ENCODE measurements at regions not wholly inside any gene's neighbourhood (a gene's known extent, or its start where the extent isn't known, plus 50 kb on each side); places are given as distances from the start of the nearest gene placed in this dataset.

DNA sequence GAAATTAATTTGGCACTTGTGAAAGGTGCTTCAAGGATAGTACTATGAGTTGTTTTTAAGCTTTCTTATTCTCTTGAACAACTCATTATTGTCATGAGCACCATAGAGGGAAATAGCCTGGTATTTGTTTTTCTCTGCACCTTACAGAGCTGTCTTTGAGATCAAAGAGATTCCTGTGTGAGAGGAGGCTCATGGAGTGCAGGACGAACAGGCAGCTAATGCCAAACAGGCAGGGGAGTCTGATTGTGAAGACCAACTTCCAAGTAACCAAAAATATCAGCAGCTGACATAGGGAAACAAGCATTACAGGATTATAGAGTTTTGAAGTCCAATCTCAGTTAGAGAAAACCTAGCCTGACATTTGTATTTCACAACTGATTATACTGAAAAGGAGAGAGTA lies 110.6 kb upstream of the TENT5A start:
- no peaks in the 10 kb centered on the region for H3K9me3 ChIP-seq
- WGBS, 2 donors = 22 to 42% methylated on average over 1 of the region's 1 CpG
- H3K4me3 ChIP-seq = no peak overlapping the region
- H3K36me3 ChIP-seq = no peaks in the 10 kb centered on the region
- no peaks in the 10 kb centered on the region for H3K4me1 ChIP-seq
- ATAC-seq (ENCODE audit: low FRiP score in 2 of 2) (no peak), DNase-seq (no peak)
- no peak for TF ChIP-seq POLR2A (IDR thresholded peaks at IDR 0.05)
- TF ChIP-seq EP300 (IDR thresholded peaks at IDR 0.05) = no peak
- TF ChIP-seq, protein P1, sequence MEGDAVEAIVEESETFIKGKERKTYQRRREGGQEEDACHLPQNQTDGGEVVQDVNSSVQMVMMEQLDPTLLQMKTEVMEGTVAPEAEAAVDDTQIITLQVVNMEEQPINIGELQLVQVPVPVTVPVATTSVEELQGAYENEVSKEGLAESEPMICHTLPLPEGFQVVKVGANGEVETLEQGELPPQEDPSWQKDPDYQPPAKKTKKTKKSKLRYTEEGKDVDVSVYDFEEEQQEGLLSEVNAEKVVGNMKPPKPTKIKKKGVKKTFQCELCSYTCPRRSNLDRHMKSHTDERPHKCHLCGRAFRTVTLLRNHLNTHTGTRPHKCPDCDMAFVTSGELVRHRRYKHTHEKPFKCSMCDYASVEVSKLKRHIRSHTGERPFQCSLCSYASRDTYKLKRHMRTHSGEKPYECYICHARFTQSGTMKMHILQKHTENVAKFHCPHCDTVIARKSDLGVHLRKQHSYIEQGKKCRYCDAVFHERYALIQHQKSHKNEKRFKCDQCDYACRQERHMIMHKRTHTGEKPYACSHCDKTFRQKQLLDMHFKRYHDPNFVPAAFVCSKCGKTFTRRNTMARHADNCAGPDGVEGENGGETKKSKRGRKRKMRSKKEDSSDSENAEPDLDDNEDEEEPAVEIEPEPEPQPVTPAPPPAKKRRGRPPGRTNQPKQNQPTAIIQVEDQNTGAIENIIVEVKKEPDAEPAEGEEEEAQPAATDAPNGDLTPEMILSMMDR (IDR thresholded peaks at IDR 0.05) = no peak
- no peak for TF ChIP-seq POLR2AphosphoS5 (IDR thresholded peaks at IDR 0.05)
- H3K27ac ChIP-seq = no peak overlapping the region
- no peaks in the 10 kb centered on the region for H3K27me3 ChIP-seq

DNA sequence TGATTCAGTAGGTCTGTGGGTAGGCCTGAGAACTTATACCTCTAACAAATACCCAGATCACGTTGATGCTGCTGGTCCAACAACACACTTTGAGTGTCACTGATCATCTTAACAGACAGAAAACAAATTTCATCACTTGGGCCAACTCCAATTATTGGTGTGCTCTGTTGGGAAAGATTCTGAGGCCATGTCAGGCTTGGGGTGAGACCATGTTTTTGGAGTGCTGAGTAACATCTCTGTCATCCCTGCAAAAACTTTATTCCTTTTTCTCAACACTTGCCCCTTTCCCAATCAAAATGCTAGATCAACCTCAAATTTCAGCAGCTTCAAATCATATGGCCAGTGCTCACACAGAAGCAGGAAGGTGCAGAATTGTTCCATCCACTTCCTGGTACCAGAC lies 108.8 kb upstream of the TENT5A start:
- no peaks in the 10 kb centered on the region for H3K9me3 ChIP-seq
- H3K4me1 ChIP-seq = no peaks in the 10 kb centered on the region
- no peak for TF ChIP-seq POLR2AphosphoS5 (IDR thresholded peaks at IDR 0.05)
- TF ChIP-seq, protein P1 (IDR thresholded peaks at IDR 0.05) = no peak
- no peak for TF ChIP-seq POLR2A (IDR thresholded peaks at IDR 0.05)
- no peak for TF ChIP-seq EP300 (IDR thresholded peaks at IDR 0.05)
- no peak overlapping the region for H3K27ac ChIP-seq
- no peaks in the 10 kb centered on the region for H3K36me3 ChIP-seq
- DNase-seq (no peak), ATAC-seq (ENCODE audit: low FRiP score in 2 of 2) (no peak)
- H3K27me3 ChIP-seq = no peaks in the 10 kb centered on the region
- 75 to 88% methylated on average over 1 of the region's 1 CpG for WGBS, 2 donors
- no peak overlapping the region for H3K4me3 ChIP-seq

DNA sequence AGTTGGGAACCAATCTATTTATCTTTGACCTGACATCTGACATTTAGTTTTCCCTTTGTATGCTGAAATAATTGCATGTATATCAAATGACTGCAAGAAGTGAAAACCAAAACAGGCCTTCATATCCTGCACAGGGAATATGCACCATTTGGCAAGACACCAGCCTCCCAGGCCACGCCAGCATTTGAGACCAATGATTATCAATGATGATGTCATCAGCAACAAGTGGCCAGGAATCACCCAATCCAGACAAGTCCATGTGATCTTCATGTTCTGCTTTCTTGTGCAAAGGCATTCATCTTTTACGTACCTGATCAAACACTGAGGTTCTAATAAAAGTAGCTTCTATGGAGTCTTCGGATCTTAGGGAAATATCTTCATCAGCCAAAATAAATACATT lies 107.4 kb upstream of the TENT5A start:
- Histone ChIP-seq H3K4me1 (no peaks in the 10 kb centered on the region), H3K36me3 (no peaks in the 10 kb centered on the region), H3K9me3 (no peaks in the 10 kb centered on the region), H3K4me3 (no peak overlapping the region), H3K27me3 (no peaks in the 10 kb centered on the region), H3K27ac (no peak overlapping the region)
- DNase-seq (no peak), ATAC-seq (ENCODE audit: low FRiP score in 2 of 2) (no peak)
- 73 to 90% methylated on average over 3 of the region's 3 CpGs for WGBS, 2 donors
- TF ChIP-seq, protein P1 (IDR thresholded peaks at IDR 0.05) = no peak
- no peak for TF ChIP-seq EP300 (IDR thresholded peaks at IDR 0.05)
- TF ChIP-seq POLR2A (IDR thresholded peaks at IDR 0.05) = no peak
- TF ChIP-seq POLR2AphosphoS5 (IDR thresholded peaks at IDR 0.05) = no peak

GRCh38 chr6:81857812-81858211 lies 105.3 kb upstream of the TENT5A start:
- no peak overlapping the region for H3K4me3 ChIP-seq
- TF ChIP-seq POLR2AphosphoS5 (IDR thresholded peaks at IDR 0.05) = no peak
- TF ChIP-seq POLR2A (IDR thresholded peaks at IDR 0.05) = no peak
- no peak for TF ChIP-seq EP300 (IDR thresholded peaks at IDR 0.05)
- TF ChIP-seq, protein P1 (IDR thresholded peaks at IDR 0.05) = no peak
- ATAC-seq (ENCODE audit: low FRiP score in 2 of 2) (no peak), DNase-seq (no peak)
- H3K27ac ChIP-seq = no peak overlapping the region
- no peaks in the 10 kb centered on the region for H3K9me3 ChIP-seq
- no peaks in the 10 kb centered on the region for H3K4me1 ChIP-seq
- no peaks in the 10 kb centered on the region for H3K27me3 ChIP-seq
- no peaks in the 10 kb centered on the region for H3K36me3 ChIP-seq

- Histone ChIP-seq H3K4me3 (no peak overlapping the region), H3K9me3 (no peaks in the 10 kb centered on the region), H3K27me3 (no peaks in the 10 kb centered on the region), H3K27ac (no peak overlapping the region), H3K36me3 (no peaks in the 10 kb centered on the region), H3K4me1 (no peaks in the 10 kb centered on the region)
- WGBS, 2 donors = 65 to 68% methylated on average over 1 of the region's 1 CpG
- DNase-seq (no peak), ATAC-seq (ENCODE audit: low FRiP score in 2 of 2) (no peak)
- no peak for TF ChIP-seq EP300 (IDR thresholded peaks at IDR 0.05)
- TF ChIP-seq, protein P1 (IDR thresholded peaks at IDR 0.05) = no peak
- TF ChIP-seq POLR2A (IDR thresholded peaks at IDR 0.05) = no peak
- no peak for TF ChIP-seq POLR2AphosphoS5 (IDR thresholded peaks at IDR 0.05)
Measured at GRCh38 chr6:81856872-81857271, 104.4 kb upstream of the TENT5A start.

Data from upper lobe of left lung (tissue), 6 donors.